ENCODE measurements at regions not wholly inside any gene's neighbourhood (a gene's known extent, or its start where the extent isn't known, plus 50 kb on each side); places are given as distances from the start of the nearest gene placed in this dataset.

GRCh38 chr13:81295177-81295576, 954.3 kb upstream of the SPRY2 start:
- no peaks in the 10 kb centered on the region for H3K4me1 ChIP-seq
- DNase-seq (no peak), ATAC-seq (ENCODE audit: low FRiP score in 2 of 2) (no peak)
- H3K36me3 ChIP-seq, result no peaks in the 10 kb centered on the region
- no peaks in the 10 kb centered on the region for H3K27me3 ChIP-seq
- H3K27ac ChIP-seq, result no peak overlapping the region
- H3K4me3 ChIP-seq, result no peak overlapping the region
- no peaks in the 10 kb centered on the region for H3K9me3 ChIP-seq
- TF ChIP-seq POLR2A (IDR thresholded peaks at IDR 0.05) (no peak), EP300 (IDR thresholded peaks at IDR 0.05) (no peak), CTCF (IDR thresholded peaks at IDR 0.05) (no peak), POLR2AphosphoS5 (IDR thresholded peaks at IDR 0.05) (no peak)

GRCh38 chr13:81293594-81294164, 952.8 kb upstream of the SPRY2 start:
- Histone ChIP-seq H3K9me3 (no peaks in the 10 kb centered on the region), H3K36me3 (no peaks in the 10 kb centered on the region)
- no peak for ATAC-seq (ENCODE audit: low FRiP score in 2 of 2)

GRCh38 chr13:81283561-81283960, 942.6 kb upstream of the SPRY2 start:
- no peak overlapping the region for H3K27ac ChIP-seq
- DNase-seq (no peak), ATAC-seq (ENCODE audit: low FRiP score in 2 of 2) (no peak)
- no peak overlapping the region for H3K4me3 ChIP-seq
- H3K27me3 ChIP-seq, result no peaks in the 10 kb centered on the region
- no peaks in the 10 kb centered on the region for H3K4me1 ChIP-seq
- H3K9me3 ChIP-seq, result no peaks in the 10 kb centered on the region
- TF ChIP-seq CTCF (IDR thresholded peaks at IDR 0.05), result no peak
- no peak for TF ChIP-seq POLR2AphosphoS5 (IDR thresholded peaks at IDR 0.05)
- no peak for TF ChIP-seq EP300 (IDR thresholded peaks at IDR 0.05)
- TF ChIP-seq POLR2A (IDR thresholded peaks at IDR 0.05), result no peak
- H3K36me3 ChIP-seq, result no peaks in the 10 kb centered on the region

More at GRCh38 chr13:81293594-81294164, 952.8 kb upstream of the SPRY2 start:
- Histone ChIP-seq H3K4me3 (no peak overlapping the region), H3K4me1 (no peaks in the 10 kb centered on the region), H3K27me3 (no peaks in the 10 kb centered on the region), H3K27ac (no peak overlapping the region)
- WGBS, 2 donors, result 60 to 65% methylated on average over 2 of the region's 2 CpGs
- no peak for DNase-seq
- TF ChIP-seq EP300 (IDR thresholded peaks at IDR 0.05) (no peak), CTCF (IDR thresholded peaks at IDR 0.05) (no peak), POLR2A (IDR thresholded peaks at IDR 0.05) (no peak), POLR2AphosphoS5 (IDR thresholded peaks at IDR 0.05) (no peak)

- Histone ChIP-seq H3K4me3 (no peak overlapping the region), H3K4me1 (no peaks in the 10 kb centered on the region), H3K27ac (no peak overlapping the region), H3K27me3 (no peaks in the 10 kb centered on the region), H3K36me3 (no peaks in the 10 kb centered on the region), H3K9me3 (no peaks in the 10 kb centered on the region)
- DNase-seq (no peak), ATAC-seq (ENCODE audit: low FRiP score in 2 of 2) (no peak)
- WGBS, 2 donors, result 91 to 96% methylated on average over 2 of the region's 2 CpGs
- no peak for TF ChIP-seq EP300 (IDR thresholded peaks at IDR 0.05)
- no peak for TF ChIP-seq POLR2AphosphoS5 (IDR thresholded peaks at IDR 0.05)
- no peak for TF ChIP-seq CTCF (IDR thresholded peaks at IDR 0.05)
- TF ChIP-seq POLR2A (IDR thresholded peaks at IDR 0.05), result no peak
These were observed 942.1 kb upstream of the SPRY2 start for GRCh38 chr13:81283062-81283461.

GRCh38 chr13:81275666-81276258, 934.8 kb upstream of the SPRY2 start:
- 85 to 86% methylated on average over 8 of the region's 8 CpGs for WGBS, 2 donors
- no peaks in the 10 kb centered on the region for H3K27me3 ChIP-seq
- TF ChIP-seq CTCF (IDR thresholded peaks at IDR 0.05), result no peak
- no peak for TF ChIP-seq POLR2A (IDR thresholded peaks at IDR 0.05)
- TF ChIP-seq EP300 (IDR thresholded peaks at IDR 0.05), result no peak
- no peak for TF ChIP-seq POLR2AphosphoS5 (IDR thresholded peaks at IDR 0.05)
- ATAC-seq (ENCODE audit: low FRiP score in 2 of 2) (no peak), DNase-seq (no peak)
- H3K9me3 ChIP-seq, result peaks cover 0 to 11% (median 4%) of the 10 kb centered on the region in 4 donors
- no peaks in the 10 kb centered on the region for H3K36me3 ChIP-seq
- H3K27ac ChIP-seq, result no peak overlapping the region
- no peaks in the 10 kb centered on the region for H3K4me1 ChIP-seq
- no peak overlapping the region for H3K4me3 ChIP-seq

Data from upper lobe of left lung (tissue), 6 donors.